GM18907 (cell line): ENCODE measurements at regions not wholly inside any gene's neighbourhood (a gene's known extent, or its start where the extent isn't known, plus 50 kb on each side); places are given as distances from the start of the nearest gene placed in this dataset.
A peak's percentile ranks its signal among the peaks of the same experiment; 100 is the strongest.
"Not testable (repeated sequence)": the region's sequence is repeated elsewhere in the genome, so short reads cannot be mapped to it uniquely, and the experiment has no call there.

ENCODE experiments used
- ATAC-seq: cut with Tn5 transposase; IDR thresholded peaks from one replicate; pipeline ENCODE4 v1.9.1; 2021; ENCODE audit warnings: mild to moderate bottlenecking, moderate library complexity; ENCODE audit not compliant: unreplicated experiment

DNA sequence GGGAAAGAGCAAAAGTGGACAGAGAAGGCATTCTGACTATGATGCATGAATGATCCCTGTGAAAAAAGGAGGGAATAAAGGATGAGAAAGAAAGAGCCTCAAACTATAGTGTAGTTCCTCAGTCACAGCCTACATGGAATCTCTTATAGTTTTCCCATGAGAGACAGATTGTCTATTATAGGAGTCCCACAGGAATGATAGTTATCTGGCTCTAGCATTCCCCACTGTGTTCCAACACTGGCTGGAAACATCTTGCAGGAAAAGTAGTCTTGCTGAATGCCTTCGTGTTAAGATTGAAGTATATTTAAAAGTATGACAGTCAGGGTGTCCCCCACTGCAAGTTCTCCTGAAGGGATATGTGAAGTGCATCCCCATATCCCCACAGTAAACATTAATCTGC is 641.5 kb upstream of the NECTIN3 start:
- no peak for ATAC-seq

DNA sequence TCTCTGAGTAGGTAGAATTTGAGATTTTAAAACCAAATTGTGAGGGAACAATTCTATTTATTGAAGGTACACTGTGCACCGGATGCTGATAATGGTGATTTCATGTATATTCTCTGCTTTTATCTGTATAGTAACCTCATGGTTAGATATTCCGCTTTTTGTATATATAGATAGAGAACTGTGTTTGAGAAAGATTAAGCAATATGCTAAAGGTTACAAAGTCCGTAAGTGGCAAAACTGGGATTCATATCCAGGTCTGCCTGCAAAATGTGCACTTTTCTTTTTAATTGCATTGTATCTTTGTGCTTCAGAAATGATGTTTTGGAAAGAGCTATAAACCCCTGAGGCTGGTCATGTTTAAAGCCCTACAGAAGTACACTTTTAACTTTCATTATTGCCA is 635.4 kb upstream of the NECTIN3 start:
- ATAC-seq, result no peak

GRCh38 chr3:110440066-110440653 is 631.5 kb upstream of the NECTIN3 start:
- ATAC-seq, result not testable (repeated sequence)

DNA sequence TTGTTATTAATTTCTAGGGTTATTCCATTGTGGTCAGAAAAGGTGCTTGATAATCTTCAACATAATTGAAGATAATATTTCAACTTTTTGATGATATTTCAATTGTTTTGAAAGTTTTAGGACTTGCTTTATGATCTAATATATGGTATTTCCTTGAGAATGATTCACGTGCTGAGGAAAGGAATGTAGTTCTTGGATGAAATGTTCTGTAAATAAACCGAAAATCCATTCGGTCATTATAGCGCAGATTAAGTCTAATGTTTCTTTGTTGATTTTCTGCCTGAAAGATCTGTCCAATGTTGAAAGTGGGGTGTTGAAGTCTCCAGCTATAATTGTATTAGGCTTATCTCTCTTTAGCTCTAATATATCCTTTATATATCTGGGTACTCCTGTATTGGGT is 617.5 kb upstream of the NECTIN3 start:
- no peak for ATAC-seq

DNA sequence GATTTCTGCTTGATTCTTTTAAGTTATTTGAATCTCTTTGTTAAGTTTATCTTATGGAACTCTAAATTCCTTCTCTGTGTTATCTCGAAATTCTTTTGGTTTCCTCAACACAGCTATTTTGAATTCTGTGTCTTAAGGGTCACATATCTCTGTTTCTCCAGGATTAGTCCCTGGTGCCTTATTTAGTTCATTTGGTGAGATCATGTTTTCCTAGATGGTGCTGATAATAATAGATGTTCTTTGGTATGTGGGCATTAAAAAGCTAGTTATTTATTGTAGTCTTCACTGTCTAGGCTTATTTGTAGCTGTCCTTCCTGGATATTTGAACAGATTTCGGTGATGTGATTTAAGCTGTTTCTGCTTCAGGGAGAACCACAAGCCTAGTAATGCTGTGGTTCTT is 615.6 kb upstream of the NECTIN3 start:
- no peak for ATAC-seq

GRCh38 chr3:110456438-110457138 is 615.0 kb upstream of the NECTIN3 start:
- no peak for ATAC-seq

DNA sequence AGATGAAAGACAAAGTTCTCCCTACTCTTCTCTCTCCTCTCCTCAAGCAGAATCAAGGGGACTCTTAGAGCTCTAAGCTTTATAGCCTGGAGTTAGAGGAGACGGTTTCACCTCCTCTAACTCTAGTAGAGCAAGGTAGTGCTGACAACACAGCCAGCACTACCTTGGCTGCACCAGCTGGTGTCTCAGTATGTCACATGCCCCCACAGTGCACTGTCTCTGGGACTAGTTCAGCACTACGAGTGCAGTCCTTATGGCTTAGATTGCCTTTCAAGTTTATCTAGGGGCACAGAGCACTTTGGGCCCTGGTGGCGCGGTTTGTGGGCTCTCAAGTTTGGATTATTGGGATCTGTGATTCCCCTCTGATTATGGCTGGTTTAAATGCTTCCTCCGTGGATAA is 614.1 kb upstream of the NECTIN3 start:
- no peak for ATAC-seq

DNA sequence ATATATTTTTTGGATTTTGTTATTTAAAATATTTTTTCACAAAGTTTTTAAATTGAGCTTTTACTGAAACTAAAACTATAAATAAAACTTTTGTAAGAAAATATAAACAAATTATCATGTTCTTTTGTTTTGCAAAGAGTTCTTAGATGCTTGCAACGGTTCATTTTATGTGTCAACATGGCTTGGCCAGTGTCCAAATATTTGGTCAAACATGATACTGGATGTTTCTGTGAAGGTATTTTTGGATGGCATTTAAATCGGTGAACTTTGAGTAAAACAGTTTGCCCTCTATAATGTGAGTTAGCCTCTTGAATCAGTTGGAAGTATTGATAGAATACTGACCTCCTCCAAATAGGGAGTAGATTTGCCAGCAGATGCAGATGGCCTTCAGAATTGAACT is 612.6 kb upstream of the NECTIN3 start:
- ATAC-seq, result no peak

GRCh38 chr3:110470310-110470709 is 601.3 kb upstream of the NECTIN3 start:
- ATAC-seq, result no peak

DNA sequence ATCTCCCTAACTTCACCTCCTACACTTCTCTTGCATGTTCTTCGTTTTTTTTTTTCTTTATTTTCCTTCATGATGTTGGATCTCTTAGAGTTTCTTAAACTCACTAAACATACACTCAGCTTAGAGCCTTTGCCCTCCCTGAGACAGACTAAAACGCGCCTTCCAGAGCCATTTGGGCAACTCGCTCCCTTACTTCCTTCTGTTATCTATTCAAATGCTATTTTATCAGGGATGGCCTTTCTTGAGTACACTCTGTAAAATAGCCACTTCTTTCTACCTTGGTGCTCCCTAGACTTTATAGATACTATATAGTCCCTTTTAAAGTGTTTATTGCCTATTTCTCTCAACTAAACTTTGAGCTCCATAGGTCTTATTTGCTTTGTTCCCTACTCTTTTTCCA is 598.2 kb upstream of the NECTIN3 start:
- ATAC-seq, result no peak

GRCh38 chr3:110474397-110474796 is 597.2 kb upstream of the NECTIN3 start:
- ATAC-seq, result no peak

DNA sequence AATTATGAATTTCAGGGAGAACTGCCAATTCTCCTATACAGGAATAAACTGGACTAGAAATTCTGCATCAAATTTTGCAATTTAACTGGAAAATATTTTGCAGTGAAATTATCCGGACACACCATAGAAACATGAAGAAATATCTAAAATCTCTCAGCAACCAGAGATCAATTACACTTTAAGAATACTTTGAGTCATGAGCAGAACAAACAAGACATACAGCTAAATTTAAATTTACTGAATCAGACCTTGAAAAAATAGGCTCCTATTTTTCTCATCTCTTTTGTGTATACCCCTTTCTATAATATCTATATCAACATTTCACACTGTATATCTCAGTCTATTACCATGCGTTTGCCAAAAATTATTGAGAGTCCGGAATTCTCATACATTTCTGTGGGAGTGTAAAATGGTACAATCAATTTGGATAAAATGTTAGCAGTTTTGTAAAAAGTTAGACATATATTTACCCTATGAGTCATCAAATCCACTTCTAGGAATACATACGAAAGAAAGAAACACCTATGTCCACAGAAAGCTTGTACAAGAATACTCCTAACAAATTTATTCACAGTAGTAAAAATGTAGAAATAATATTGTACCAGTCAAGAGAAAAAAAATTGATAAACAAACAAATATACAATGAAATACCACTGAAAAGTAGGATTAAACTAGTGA is 593.1 kb upstream of the NECTIN3 start:
- no peak for ATAC-seq

- no peak for ATAC-seq
Observed at GRCh38 chr3:110479731-110480130, 591.9 kb upstream of the NECTIN3 start.

GRCh38 chr3:110485389-110485788 is 586.2 kb upstream of the NECTIN3 start:
- no peak for ATAC-seq

GRCh38 chr3:110487840-110488239 is 583.8 kb upstream of the NECTIN3 start:
- no peak for ATAC-seq

GRCh38 chr3:110491413-110491812 is 580.2 kb upstream of the NECTIN3 start:
- ATAC-seq, result no peak

DNA sequence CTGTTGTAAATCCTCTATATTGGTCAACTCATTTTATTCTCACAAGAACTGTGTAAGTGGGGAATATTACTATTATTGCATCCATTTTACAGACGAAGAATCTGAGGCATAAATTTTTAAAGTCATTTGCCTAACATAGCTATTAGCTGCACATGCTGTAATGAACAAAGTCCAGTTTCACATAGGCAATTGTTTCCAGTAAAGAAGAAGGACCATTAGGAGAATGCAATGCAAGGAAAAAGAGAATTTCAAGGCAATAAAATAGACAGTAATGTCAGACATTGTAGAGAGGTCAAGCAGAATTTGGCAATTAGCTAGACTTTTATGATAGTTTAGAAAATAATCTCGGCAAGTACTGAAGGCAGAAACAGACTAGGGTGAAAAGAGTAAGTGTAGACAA is 578.7 kb upstream of the NECTIN3 start:
- no peak for ATAC-seq

- ATAC-seq, result peak; percentile 53
Observed at GRCh38 chr3:110493438-110494092, 578.1 kb upstream of the NECTIN3 start.

- no peak for ATAC-seq
Observed at GRCh38 chr3:110494093-110494490, 577.5 kb upstream of the NECTIN3 start.

DNA sequence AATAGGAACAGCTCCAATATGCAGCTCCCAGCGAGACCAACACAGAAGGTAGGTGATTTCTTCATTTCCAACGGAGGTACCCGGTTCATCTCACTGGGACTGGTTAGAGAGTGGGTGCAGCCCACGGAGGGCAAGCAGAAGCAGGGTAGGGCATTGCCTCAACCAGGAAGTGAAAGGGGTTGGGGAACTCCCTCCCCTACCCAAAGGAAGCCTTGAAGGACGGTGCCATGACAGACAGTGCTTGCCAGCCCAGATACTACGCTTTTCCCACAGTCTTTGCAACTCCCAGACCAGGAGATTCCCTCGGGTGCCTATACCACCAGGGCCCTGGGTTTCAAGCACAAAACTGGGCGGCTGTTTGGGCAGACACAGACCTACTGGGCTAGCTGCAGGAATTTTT is 576.9 kb upstream of the NECTIN3 start:
- ATAC-seq, result no peak

- ATAC-seq, result no peak
Observed at GRCh38 chr3:110495201-110495927, 576.3 kb upstream of the NECTIN3 start.
